Fibroblast of skin of right biceps (primary cell): ENCODE measurements at regions not wholly inside any gene's neighbourhood (a gene's known extent, or its start where the extent isn't known, plus 50 kb on each side); places are given as distances from the start of the nearest gene placed in this dataset.

Experiments used
- DNase-seq: peaks from one replicate; pipeline ENCODE4 v3.0.0-alpha.2; 2013

- no peak for DNase-seq
These were observed 52.1 kb upstream of the CD5L start for GRCh38 chr1:157893686-157894085.

- peak; percentile 18 for DNase-seq
These were observed 53.1 kb upstream of the CD5L start for GRCh38 chr1:157894613-157895165.

GRCh38 chr1:157910270-157910669 lies 68.7 kb upstream of the CD5L start:
- DNase-seq: no peak

GRCh38 chr1:157915859-157916258 lies 74.3 kb upstream of the CD5L start:
- DNase-seq: no peak

- DNase-seq: no peak
These were observed 75.4 kb upstream of the CD5L start for GRCh38 chr1:157916887-157917570.

GRCh38 chr1:157920748-157921147 lies 72.7 kb upstream of the KIRREL1 start:
- no peak for DNase-seq

GRCh38 chr1:157925419-157926166 lies 67.9 kb upstream of the KIRREL1 start:
- DNase-seq: no peak

DNA sequence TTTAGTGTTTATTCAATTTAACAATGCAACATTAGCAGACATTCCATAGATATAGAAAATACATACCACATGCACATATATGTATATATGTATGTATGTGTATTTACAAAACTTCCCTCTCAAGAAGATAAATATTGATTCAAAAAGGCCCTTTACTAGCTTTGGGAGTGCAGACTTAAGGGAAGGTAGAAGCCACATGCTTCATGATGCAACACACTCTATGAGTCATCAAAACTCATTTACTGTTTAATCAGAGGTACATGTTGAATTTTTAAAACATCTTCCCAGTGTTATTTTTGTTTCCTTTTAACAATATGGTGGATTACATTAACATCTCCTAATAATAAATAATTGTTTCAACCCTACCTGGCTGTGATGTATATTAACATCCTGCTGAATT lies 61.4 kb upstream of the KIRREL1 start:
- DNase-seq: peak; percentile 31

DNA sequence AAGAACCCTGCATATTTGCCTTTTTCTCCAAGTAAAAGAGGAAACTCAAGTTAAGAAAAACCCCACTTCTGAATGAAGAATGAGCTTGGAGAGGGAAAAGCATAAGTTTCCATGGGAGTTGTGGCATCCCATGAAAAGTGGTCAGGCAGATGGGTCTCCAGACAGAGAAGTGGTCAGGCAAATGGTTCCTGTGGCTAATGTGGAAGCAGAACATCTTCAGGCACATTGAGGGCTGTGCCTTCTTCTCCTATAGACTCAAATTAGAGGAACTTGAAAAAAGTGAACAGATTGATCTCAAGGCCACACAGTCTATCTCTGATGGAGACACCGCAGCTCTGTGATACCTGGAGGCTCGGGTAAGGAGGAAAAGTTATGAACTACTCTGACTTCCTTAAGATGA lies 55.7 kb upstream of the KIRREL1 start:
- no peak for DNase-seq

DNA sequence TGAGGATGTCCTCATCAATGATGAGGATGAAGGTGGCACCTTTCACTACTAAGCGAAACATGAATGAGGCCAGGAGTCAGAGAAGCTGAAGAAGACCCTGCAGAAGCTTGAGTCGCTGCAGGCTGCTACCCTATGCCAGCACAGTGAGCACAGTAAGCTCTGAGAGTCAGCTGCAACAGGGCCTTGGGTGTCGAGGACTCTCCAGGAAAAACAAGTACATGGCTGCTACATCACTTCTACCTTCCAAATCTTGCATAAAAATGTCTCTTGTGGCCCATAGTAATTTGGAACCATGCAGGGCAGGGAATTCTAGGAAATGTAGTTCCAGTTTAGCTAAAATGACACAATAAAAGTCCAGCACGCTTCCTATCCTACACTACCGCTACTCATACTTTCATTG lies 51.5 kb upstream of the KIRREL1 start:
- no peak for DNase-seq
